MM.1S (cell line): ENCODE measurements at regions not wholly inside any gene's neighbourhood (a gene's known extent, or its start where the extent isn't known, plus 50 kb on each side); places are given as distances from the start of the nearest gene placed in this dataset.

Experiments
- EZH2 ChIP-seq: fragments of 300-600 bp; sonication (generic); optimal IDR thresholded peaks from 2 replicates; pipeline ENCODE3; 2017; ENCODE audit warnings: low read depth, mild to moderate bottlenecking, antibody characterized with exemption, low read length, mixed read lengths
- EZH2phosphoT487 ChIP-seq: fragments of 300-600 bp; sonication (generic); IDR thresholded peaks from 2 replicates; pipeline ENCODE4 v1.6.1; 2018; ENCODE audit warnings: antibody characterized with exemption, low read length
- TF ChIP-seq, protein P1 (sequence below): fragments of 300-600 bp; sonication (generic); IDR thresholded peaks from 2 replicates; pipeline ENCODE4 v1.5.1; 2016; ENCODE audit warnings: antibody characterized with exemption, low read length, mixed read lengths

DNA sequence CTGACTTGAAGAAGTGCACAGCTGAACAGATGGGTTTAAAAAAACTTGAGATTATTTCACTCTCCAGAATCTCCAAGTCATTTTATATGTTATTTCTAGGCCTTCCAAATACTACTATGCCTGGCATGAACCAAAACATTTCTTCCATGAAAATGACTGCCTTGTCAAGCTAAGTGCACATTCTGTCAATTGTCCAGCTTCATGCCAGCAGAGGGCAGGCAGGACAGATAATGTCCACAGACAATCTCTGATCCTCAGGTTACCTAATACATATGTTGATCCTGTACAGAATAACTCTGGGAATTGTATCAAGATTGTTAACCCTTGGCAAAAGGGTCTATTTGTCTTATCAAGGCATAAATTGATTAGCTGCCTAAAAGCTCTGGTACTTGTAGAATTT, 229.5 kb downstream of the AASDHPPT start:
- TF ChIP-seq EZH2, result no peak
- TF ChIP-seq EZH2phosphoT487, result no peak
- TF ChIP-seq, protein P1, sequence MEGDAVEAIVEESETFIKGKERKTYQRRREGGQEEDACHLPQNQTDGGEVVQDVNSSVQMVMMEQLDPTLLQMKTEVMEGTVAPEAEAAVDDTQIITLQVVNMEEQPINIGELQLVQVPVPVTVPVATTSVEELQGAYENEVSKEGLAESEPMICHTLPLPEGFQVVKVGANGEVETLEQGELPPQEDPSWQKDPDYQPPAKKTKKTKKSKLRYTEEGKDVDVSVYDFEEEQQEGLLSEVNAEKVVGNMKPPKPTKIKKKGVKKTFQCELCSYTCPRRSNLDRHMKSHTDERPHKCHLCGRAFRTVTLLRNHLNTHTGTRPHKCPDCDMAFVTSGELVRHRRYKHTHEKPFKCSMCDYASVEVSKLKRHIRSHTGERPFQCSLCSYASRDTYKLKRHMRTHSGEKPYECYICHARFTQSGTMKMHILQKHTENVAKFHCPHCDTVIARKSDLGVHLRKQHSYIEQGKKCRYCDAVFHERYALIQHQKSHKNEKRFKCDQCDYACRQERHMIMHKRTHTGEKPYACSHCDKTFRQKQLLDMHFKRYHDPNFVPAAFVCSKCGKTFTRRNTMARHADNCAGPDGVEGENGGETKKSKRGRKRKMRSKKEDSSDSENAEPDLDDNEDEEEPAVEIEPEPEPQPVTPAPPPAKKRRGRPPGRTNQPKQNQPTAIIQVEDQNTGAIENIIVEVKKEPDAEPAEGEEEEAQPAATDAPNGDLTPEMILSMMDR, result no peak
